ENCODE measurements at regions not wholly inside any gene's neighbourhood (a gene's known extent, or its start where the extent isn't known, plus 50 kb on each side); places are given as distances from the start of the nearest gene placed in this dataset.

GRCh38 chr1:187396226-187396625, 567.5 kb downstream of the PLA2G4A start:
- Histone ChIP-seq H3K4me3 (ENCODE audit: low read length) (no peak overlapping the region), H3K36me3 (ENCODE audit: insufficient read depth, low read length) (no peaks in the 10 kb centered on the region), H3K27me3 (ENCODE audit: control insufficient read depth, insufficient read depth, low read length) (no peaks in the 10 kb centered on the region), H3K9me3 (replicated peaks; ENCODE audit: low read length) (no peaks in the 10 kb centered on the region), H3K4me2 (ENCODE audit: low read length) (no peak overlapping the region), H3K4me1 (ENCODE audit: control insufficient read depth, insufficient read depth, low read length) (no peaks in the 10 kb centered on the region), H3K9ac (ENCODE audit: low read depth, low read length) (no peak overlapping the region)

DNA sequence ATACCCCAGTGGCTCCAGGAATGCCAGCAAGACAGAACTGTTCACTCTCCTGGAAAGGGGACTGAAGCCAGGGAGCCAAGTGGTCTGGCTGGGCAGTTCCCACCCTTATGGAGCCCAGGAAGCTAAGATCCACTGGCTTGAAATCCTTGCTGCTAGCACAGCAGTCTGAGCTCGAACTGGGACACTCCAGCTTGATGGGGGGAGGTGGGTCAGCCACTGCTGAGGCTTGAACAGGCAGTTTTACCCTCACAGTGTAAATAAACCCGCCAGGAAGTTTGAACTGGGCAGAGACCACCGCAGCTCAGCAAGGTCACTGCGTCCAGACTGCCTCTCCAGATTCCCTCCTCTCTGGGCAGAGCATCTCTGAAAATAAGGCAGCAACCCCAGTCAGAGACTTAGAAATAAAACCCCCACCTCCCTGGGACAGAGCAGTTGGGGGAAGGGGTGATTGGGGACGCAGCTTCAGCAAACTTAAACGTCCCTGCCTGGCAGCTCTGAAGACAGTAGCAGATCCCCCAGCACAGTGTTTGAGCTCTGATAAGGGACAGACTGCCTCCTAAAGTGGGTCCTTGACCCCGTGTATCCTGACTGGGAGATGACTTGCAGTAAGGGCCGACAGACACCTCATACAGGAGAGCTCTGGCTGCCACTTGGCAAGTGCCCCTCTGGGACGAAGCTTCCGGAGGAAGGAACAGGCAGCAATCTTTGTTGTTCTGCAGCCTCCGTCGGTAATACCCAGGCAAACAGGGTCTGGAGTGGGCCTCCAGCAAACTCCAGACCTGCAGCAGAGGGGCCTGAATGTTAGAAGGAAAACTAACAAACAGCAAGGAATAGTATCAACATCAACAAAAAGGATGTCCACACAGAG, 568.4 kb downstream of the PLA2G4A start:
- Histone ChIP-seq H3K9ac (ENCODE audit: low read depth, low read length) (no peak overlapping the region), H3K27me3 (ENCODE audit: control insufficient read depth, insufficient read depth, low read length) (no peaks in the 10 kb centered on the region), H3K4me2 (ENCODE audit: low read length) (no peak overlapping the region), H3K36me3 (ENCODE audit: insufficient read depth, low read length) (no peaks in the 10 kb centered on the region), H3K4me1 (ENCODE audit: control insufficient read depth, insufficient read depth, low read length) (no peaks in the 10 kb centered on the region), H3K9me3 (replicated peaks; ENCODE audit: low read length) (no peaks in the 10 kb centered on the region), H3K4me3 (ENCODE audit: low read length) (no peak overlapping the region)

DNA sequence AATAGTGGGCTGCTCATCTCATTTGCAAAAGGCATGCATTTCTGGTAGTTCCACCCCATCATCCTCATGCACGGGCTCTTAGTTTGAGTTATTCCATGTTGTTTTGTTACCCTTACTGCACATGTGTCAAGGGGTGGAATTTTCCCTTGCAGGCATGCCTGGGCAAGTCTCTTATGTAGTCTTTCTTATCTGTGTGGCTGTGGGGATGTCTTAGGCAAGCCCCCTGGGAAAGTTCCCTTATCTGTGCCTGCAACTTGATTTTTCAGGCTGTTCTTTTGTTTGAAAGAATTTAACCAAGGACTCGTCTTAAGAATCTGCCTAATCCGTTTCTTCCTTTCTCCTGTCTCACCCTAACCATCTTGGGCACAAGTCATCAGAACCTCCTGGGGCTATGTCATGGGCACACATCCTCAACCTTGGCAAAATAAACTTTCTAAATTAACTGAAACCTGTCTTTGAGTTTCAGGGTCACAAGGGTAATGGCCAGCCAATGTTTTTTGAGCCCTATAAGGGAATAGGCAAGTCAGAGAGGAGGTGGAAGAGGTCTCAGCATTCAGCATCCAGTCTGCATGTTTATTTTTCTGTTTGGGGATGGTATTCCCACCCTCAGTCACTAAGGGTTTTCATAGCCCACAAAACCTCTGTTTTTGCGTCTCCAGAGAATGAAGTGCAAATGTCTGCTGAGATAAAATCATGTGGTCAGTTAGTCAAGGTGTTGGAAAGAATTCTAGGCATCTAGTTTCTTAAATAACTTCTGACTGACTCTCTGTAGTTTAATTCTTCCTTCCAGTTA, 579.7 kb downstream of the PLA2G4A start:
- H3K9me3 ChIP-seq (replicated peaks; ENCODE audit: low read length), result no peaks in the 10 kb centered on the region
- no peaks in the 10 kb centered on the region for H3K36me3 ChIP-seq (ENCODE audit: insufficient read depth, low read length)
- no peaks in the 10 kb centered on the region for H3K4me1 ChIP-seq (ENCODE audit: control insufficient read depth, insufficient read depth, low read length)
- no peak overlapping the region for H3K4me3 ChIP-seq (ENCODE audit: low read length)
- H3K27me3 ChIP-seq (ENCODE audit: control insufficient read depth, insufficient read depth, low read length), result no peaks in the 10 kb centered on the region
- no peak overlapping the region for H3K9ac ChIP-seq (ENCODE audit: low read depth, low read length)
- no peak overlapping the region for H3K4me2 ChIP-seq (ENCODE audit: low read length)

GRCh38 chr1:187409341-187409740, 580.6 kb downstream of the PLA2G4A start:
- Histone ChIP-seq H3K4me3 (ENCODE audit: low read length) (no peak overlapping the region), H3K9ac (ENCODE audit: low read depth, low read length) (no peak overlapping the region), H3K4me1 (ENCODE audit: control insufficient read depth, insufficient read depth, low read length) (no peaks in the 10 kb centered on the region), H3K4me2 (ENCODE audit: low read length) (no peak overlapping the region), H3K9me3 (replicated peaks; ENCODE audit: low read length) (no peaks in the 10 kb centered on the region), H3K27me3 (ENCODE audit: control insufficient read depth, insufficient read depth, low read length) (no peaks in the 10 kb centered on the region), H3K36me3 (ENCODE audit: insufficient read depth, low read length) (no peaks in the 10 kb centered on the region)

DNA sequence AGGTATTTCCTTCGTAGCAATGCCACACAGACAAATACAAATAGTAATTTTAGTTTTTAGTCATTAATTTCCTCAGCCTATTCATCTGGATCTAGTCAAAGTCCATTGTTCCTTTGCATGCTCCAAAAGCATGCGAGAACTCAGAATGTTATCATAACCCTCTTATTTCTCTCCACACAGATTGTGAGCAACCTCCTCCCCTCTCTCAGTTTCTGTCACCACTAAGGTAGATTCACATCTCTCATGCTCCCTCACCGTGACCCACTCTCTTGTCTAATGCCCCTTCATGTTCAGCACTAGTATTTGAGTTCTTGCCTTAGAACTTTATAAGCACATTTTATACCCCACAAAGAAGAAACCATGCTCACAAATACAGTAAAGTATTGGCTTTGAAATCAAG, 582.4 kb downstream of the PLA2G4A start:
- no peak overlapping the region for H3K9ac ChIP-seq (ENCODE audit: low read depth, low read length)
- H3K36me3 ChIP-seq (ENCODE audit: insufficient read depth, low read length), result no peaks in the 10 kb centered on the region
- no peak overlapping the region for H3K4me2 ChIP-seq (ENCODE audit: low read length)
- no peaks in the 10 kb centered on the region for H3K9me3 ChIP-seq (replicated peaks; ENCODE audit: low read length)
- H3K4me3 ChIP-seq (ENCODE audit: low read length), result no peak overlapping the region
- no peaks in the 10 kb centered on the region for H3K4me1 ChIP-seq (ENCODE audit: control insufficient read depth, insufficient read depth, low read length)
- no peaks in the 10 kb centered on the region for H3K27me3 ChIP-seq (ENCODE audit: control insufficient read depth, insufficient read depth, low read length)

DNA sequence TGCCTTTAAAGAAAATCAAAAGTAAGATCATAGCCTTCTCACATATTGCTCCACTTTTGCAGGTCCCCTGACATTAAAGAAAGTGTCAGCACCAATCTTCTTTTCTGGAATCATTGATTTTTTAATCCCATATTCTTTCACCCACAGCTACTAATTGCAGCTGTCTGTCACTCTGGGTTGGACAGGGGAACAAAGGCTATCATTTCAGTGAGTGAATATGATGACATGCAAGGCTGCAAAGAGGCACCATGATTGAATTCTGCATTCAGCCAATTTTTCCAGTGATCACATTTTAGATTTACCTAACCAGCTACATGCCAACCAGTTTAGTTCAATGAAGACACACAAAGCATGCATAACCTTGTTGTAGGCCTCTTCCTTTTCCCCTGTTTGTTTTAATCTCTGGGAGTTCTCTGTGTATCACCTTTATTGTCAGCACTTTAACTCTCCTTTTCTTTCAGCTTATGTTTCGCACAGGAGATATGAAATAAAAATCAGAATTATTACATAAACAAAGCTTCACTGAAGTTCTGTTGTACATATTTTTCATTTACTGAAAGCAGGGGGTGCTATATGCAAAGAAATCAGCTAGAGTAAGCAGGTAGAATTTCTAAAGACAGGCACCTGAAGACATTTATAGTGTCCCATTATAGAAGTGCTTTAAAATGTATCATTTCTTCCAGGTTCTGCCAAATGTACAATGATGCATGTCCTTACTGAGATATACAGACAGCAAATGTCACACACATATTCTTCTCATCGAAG, 584.8 kb downstream of the PLA2G4A start:
- H3K9me3 ChIP-seq (replicated peaks; ENCODE audit: low read length), result peaks cover 3% of the 10 kb centered on the region
- H3K9ac ChIP-seq (ENCODE audit: low read depth, low read length), result no peak overlapping the region
- H3K4me3 ChIP-seq (ENCODE audit: low read length), result no peak overlapping the region
- no peaks in the 10 kb centered on the region for H3K27me3 ChIP-seq (ENCODE audit: control insufficient read depth, insufficient read depth, low read length)
- H3K4me2 ChIP-seq (ENCODE audit: low read length), result no peak overlapping the region
- H3K36me3 ChIP-seq (ENCODE audit: insufficient read depth, low read length), result no peaks in the 10 kb centered on the region
- H3K4me1 ChIP-seq (ENCODE audit: control insufficient read depth, insufficient read depth, low read length), result no peaks in the 10 kb centered on the region

DNA sequence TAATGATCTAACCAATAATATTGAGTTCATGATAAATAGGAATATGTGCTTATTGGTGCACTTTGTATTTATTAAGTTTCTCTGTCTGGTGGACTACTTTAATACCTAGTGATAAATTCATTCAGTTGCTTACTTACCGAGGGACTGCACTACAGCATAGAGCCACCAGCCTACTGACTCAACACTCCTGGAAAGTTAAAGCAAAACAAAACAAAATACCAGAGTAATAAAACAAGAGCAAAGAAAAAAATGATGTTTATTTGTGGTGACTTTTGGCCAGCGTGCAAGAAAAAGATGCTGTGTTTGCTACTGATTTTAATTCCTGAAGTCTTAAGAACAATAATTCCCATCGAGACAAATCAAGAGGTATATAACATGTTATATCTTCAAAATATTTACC, 586.3 kb downstream of the PLA2G4A start:
- no peaks in the 10 kb centered on the region for H3K27me3 ChIP-seq (ENCODE audit: control insufficient read depth, insufficient read depth, low read length)
- no peak overlapping the region for H3K4me3 ChIP-seq (ENCODE audit: low read length)
- no peaks in the 10 kb centered on the region for H3K4me1 ChIP-seq (ENCODE audit: control insufficient read depth, insufficient read depth, low read length)
- H3K4me2 ChIP-seq (ENCODE audit: low read length), result no peak overlapping the region
- H3K9ac ChIP-seq (ENCODE audit: low read depth, low read length), result no peak overlapping the region
- peaks cover 3% of the 10 kb centered on the region for H3K9me3 ChIP-seq (replicated peaks; ENCODE audit: low read length)
- H3K36me3 ChIP-seq (ENCODE audit: insufficient read depth, low read length), result no peaks in the 10 kb centered on the region

- Histone ChIP-seq H3K4me3 (ENCODE audit: low read length) (no peak overlapping the region), H3K9ac (ENCODE audit: low read depth, low read length) (no peak overlapping the region), H3K4me1 (ENCODE audit: control insufficient read depth, insufficient read depth, low read length) (no peaks in the 10 kb centered on the region), H3K36me3 (ENCODE audit: insufficient read depth, low read length) (no peaks in the 10 kb centered on the region), H3K27me3 (ENCODE audit: control insufficient read depth, insufficient read depth, low read length) (no peaks in the 10 kb centered on the region), H3K9me3 (replicated peaks; ENCODE audit: low read length) (peaks cover 3% of the 10 kb centered on the region), H3K4me2 (ENCODE audit: low read length) (no peak overlapping the region)
Measured at GRCh38 chr1:187417520-187417919, 588.8 kb downstream of the PLA2G4A start.

- H3K36me3 ChIP-seq (ENCODE audit: insufficient read depth, low read length), result no peaks in the 10 kb centered on the region
- no peak overlapping the region for H3K4me2 ChIP-seq (ENCODE audit: low read length)
- no peaks in the 10 kb centered on the region for H3K27me3 ChIP-seq (ENCODE audit: control insufficient read depth, insufficient read depth, low read length)
- no peak overlapping the region for H3K9ac ChIP-seq (ENCODE audit: low read depth, low read length)
- no peaks in the 10 kb centered on the region for H3K4me1 ChIP-seq (ENCODE audit: control insufficient read depth, insufficient read depth, low read length)
- no peak overlapping the region for H3K4me3 ChIP-seq (ENCODE audit: low read length)
- H3K9me3 ChIP-seq (replicated peaks; ENCODE audit: low read length), result peaks cover 16% of the 10 kb centered on the region
Measured at GRCh38 chr1:187433598-187433997, 604.8 kb downstream of the PLA2G4A start.

GRCh38 chr1:187442603-187443002, 613.9 kb downstream of the PLA2G4A start:
- Histone ChIP-seq H3K27me3 (ENCODE audit: control insufficient read depth, insufficient read depth, low read length) (no peaks in the 10 kb centered on the region), H3K4me2 (ENCODE audit: low read length) (no peak overlapping the region)

GRCh38 chr1:187443939-187444338, 615.2 kb downstream of the PLA2G4A start:
- no peaks in the 10 kb centered on the region for H3K9me3 ChIP-seq (replicated peaks; ENCODE audit: low read length)
- H3K4me2 ChIP-seq (ENCODE audit: low read length), result no peak overlapping the region
- H3K36me3 ChIP-seq (ENCODE audit: insufficient read depth, low read length), result no peaks in the 10 kb centered on the region
- H3K9ac ChIP-seq (ENCODE audit: low read depth, low read length), result no peak overlapping the region
- H3K4me3 ChIP-seq (ENCODE audit: low read length), result no peak overlapping the region
- H3K27me3 ChIP-seq (ENCODE audit: control insufficient read depth, insufficient read depth, low read length), result no peaks in the 10 kb centered on the region
- H3K4me1 ChIP-seq (ENCODE audit: control insufficient read depth, insufficient read depth, low read length), result no peaks in the 10 kb centered on the region

More at GRCh38 chr1:187442603-187443002, 613.9 kb downstream of the PLA2G4A start:
- Histone ChIP-seq H3K9ac (ENCODE audit: low read depth, low read length) (no peak overlapping the region), H3K9me3 (replicated peaks; ENCODE audit: low read length) (no peaks in the 10 kb centered on the region), H3K36me3 (ENCODE audit: insufficient read depth, low read length) (no peaks in the 10 kb centered on the region), H3K4me3 (ENCODE audit: low read length) (no peak overlapping the region), H3K4me1 (ENCODE audit: control insufficient read depth, insufficient read depth, low read length) (no peaks in the 10 kb centered on the region)
